HG03060 (cell line): ENCODE measurements at regions not wholly inside any gene's neighbourhood (a gene's known extent, or its start where the extent isn't known, plus 50 kb on each side); places are given as distances from the start of the nearest gene placed in this dataset.

Experiments used
- ATAC-seq: cut with Tn5 transposase; IDR thresholded peaks from one replicate; pipeline ENCODE4 v1.9.1; 2021; ENCODE audit warnings: low read depth, moderate number of reproducible peaks; ENCODE audit not compliant: unreplicated experiment

GRCh38 chr1:187854457-187854856, 1025.7 kb downstream of the PLA2G4A start:
- no peak for ATAC-seq

DNA sequence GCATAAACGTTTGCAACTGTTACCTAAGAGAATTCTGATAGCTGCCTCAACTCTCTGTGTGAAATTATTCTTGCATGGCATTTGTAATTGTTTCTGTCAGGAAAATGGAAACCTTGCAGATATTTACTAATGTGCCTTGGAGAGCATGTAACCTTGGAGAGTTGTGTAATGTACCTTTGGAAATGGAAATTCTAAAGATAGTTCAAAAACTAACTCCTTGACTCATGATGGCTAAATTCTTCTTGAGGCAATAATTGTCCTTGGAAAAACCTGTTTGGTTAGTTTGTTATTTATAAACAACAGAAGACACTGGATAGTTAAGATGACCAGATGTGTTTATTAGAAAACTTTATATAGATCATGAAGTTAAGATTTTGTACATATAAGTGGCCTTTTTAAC, 1033.8 kb downstream of the PLA2G4A start:
- no peak for ATAC-seq

DNA sequence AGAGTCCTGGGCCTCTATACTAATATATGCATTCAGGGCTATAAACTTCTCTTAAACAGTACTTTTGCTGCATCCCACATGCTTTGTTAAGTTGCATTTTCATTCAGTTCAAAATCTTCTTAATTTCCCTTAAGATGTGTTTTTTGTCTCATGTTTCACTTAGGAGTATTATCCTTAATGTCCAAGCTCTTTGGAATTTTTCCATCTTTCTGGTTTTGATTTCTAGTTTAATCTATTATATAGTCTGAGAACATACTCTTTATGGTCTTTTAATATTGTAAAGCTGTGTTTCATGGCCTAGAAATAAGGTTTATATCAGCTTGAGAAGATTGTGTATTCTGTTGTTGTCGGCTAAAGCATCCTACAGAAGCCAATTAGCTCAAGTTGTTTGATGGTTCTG, 1041.8 kb downstream of the PLA2G4A start:
- ATAC-seq: no peak

DNA sequence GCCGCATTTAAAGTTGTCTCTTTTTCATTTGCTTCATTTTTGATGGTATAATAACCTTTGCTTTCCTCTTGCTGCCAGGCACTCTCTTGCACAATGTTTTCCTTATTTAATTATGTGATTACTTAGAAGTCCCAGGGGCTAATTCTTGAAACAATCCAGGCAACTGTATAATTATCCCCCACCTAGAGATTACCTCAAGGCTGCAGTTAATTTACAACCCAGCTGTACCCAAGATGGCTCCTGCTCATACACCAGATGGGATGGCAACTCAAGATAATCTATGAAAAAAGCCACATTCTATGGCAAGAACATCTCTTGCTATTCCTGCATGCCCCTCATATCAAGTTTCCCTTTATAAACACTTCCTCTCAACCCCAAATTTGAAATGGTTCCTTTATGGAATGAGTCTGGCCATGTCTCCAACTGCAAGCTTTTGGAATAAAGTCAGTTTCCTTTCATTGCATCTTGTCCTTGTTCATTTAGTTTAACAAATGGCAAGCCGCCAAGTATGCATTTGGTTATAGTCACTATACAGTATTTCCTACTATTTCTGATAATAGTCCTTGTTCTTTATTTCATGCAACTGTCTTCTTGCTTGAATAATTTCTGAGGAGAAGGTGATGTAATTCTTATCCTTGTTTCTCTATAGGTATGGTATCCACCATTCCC, 1042.6 kb downstream of the PLA2G4A start:
- ATAC-seq: no peak

GRCh38 chr1:187872550-187872949, 1043.8 kb downstream of the PLA2G4A start:
- no peak for ATAC-seq

DNA sequence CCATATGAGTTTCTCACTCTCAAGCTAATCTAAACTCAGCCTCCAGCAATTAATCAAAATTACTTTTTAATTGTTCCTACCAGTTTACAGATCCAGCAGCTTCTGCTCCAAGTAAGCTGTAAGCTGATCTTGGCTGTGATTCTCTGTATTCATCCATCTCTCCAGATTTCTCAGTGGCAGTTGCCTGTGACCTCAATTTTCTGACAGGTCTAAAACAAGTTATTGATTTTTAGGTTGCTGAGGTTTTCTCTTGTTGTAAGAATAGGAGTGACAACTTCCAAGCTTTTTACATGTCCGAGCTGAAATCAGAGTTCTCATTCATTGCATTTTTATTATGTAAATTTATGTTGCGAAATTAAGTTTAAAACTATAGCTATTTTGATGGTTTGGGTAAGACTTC, 1044.4 kb downstream of the PLA2G4A start:
- ATAC-seq: no peak

DNA sequence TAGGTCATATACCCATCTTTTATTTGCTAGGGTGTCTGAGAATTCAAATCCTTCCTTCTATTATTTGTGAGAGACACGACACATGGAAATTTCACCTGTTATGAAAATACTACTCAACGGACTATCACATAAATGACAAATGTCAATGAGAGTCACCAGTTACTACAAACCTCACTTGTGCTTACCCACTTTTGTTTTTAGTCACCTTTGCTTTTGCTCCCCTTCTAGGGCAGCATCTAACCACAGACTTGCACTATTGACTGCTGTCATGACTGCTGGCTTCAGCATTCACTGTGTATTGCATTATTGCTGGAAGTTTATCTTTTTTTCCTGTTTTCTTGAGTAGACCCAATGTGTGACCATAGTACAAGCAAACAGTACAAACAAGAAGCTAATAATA, 1048.0 kb downstream of the PLA2G4A start:
- ATAC-seq: no peak

- ATAC-seq: no peak
Measured at GRCh38 chr1:187877220-187877619, 1048.5 kb downstream of the PLA2G4A start.

- no peak for ATAC-seq
Measured at GRCh38 chr1:187878883-187879282, 1050.1 kb downstream of the PLA2G4A start.

DNA sequence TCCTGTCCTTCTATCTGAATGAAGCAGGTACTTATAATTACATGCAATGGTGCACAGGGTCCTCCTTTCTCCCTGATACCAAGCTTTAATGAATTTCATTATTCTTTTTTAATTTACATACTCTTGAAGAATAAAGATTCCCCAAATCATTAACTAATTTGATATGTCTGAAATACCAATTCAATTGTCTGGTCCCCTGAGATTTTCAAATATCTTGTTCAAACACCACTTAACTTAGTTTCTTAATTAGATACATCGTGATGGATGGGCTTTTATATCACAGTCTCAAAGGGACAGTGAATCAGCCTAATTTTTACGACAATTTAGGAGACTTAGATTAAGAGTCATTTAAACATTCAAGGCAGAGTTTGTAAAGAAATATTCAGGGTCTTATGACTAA, 1054.6 kb downstream of the PLA2G4A start:
- ATAC-seq: no peak

- no peak for ATAC-seq
Measured at GRCh38 chr1:187891993-187892682, 1063.4 kb downstream of the PLA2G4A start.

GRCh38 chr1:187892683-187893039, 1063.9 kb downstream of the PLA2G4A start:
- ATAC-seq: no peak

DNA sequence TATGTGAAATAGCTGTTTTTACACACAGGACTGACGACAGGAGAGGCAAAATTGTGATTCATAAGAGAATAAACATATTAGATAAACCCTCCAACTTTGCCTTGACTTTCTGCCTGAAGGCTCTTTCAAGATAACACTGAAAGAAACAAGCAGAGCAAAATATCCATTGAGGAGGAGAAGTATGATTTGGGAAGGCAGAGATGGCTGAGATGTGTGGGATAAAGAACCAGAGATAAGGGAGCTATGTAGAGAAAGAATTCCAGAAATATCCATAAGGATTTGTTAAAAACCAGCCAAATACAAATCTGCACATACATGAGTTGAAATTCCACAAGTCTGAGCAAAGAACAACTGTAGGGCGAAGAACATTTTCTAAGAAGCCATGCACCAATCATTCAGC, 1064.7 kb downstream of the PLA2G4A start:
- ATAC-seq: no peak

- no peak for ATAC-seq
Measured at GRCh38 chr1:187894349-187894748, 1065.6 kb downstream of the PLA2G4A start.

DNA sequence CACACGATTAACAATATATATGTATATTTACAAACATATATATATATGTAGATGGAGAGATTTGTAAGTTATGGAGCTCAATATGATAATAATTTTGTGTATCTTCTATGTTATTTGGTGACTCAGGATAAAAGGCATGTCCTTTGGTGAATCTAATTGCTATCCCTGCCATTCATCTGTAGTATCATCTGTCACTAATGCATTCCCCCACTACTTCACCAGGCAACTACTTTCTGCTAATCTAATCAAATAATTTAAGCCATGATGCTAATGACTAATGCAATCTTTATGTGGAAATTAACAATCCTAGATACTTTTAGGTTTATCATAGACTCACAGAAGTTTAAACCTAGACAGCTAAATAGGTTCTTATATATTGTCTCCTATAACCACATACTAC, 1074.5 kb downstream of the PLA2G4A start:
- ATAC-seq: no peak

DNA sequence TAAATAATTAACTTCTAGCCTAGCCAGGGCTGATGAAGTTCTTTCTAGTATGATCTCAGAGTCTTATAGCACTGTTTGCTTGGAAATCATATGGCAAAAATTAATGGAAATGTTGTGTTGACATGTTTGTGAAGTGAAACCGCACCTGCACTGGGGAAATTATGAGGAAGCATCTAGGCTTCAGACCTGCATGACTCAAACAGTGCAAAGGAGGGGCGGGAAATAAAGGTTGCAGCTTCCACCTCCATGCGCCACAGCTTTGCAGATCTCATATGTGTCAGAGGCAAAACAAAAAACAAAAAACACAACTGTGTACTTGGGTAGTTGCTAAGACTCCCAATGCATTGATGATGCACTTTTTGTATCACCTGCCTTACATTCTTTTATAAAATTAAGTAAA, 1080.6 kb downstream of the PLA2G4A start:
- ATAC-seq: no peak

DNA sequence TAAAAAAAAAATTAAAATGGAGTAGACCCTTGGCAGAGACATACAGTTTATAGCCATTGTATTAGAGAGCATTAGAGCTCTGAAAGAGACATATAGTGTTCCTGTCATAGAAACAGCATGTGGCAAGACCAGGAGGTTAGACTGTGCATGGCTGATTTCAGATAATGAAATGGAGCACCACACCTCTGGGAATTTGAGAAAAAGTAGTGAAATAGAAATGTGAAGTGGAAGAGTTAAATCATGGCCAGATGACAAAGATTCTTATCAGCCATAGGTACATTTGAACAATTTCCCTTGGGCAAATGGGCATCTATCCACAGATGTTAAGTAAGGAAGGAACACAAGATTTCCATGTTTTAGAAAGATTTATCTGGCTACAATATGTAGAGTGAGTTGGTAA, 1083.1 kb downstream of the PLA2G4A start:
- no peak for ATAC-seq

GRCh38 chr1:187920976-187921375, 1092.2 kb downstream of the PLA2G4A start:
- ATAC-seq: no peak

DNA sequence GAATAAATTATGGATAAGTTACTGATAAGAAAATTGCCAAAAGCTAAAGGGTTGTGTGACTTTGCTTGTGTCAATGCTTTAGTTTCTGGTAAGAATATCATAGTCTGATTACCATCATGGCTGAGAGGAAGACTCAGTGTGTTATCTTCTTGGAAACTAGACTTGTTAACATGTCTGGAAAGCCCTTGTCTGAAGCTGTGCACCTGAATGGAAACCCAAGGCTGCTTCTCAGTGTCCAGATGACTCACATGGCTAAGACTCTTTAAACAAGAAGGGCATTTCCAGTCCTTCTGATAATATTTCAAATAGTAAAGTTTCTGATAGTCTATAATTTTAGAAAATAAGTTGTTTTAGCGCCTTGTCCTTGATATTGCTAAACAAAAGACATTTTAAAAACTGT, 1092.7 kb downstream of the PLA2G4A start:
- ATAC-seq: no peak

DNA sequence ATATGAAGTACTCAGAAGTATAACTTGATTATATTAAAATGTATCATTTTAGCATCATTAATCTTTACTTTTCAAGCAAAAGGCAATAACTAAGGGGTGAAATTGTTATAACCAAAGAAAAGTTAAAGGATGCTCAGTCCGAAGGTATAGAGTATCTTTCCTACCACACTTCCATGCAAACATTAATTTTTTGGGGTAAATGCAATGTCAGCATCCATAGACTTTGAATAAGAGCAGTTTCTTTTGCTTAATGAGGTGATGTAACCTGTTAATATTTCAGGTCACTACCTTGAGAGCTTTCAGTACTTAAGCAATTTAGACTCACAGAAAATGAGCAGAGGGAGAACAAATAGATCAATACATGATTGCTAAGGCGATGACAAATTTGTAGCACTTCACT, 1093.5 kb downstream of the PLA2G4A start:
- no peak for ATAC-seq

DNA sequence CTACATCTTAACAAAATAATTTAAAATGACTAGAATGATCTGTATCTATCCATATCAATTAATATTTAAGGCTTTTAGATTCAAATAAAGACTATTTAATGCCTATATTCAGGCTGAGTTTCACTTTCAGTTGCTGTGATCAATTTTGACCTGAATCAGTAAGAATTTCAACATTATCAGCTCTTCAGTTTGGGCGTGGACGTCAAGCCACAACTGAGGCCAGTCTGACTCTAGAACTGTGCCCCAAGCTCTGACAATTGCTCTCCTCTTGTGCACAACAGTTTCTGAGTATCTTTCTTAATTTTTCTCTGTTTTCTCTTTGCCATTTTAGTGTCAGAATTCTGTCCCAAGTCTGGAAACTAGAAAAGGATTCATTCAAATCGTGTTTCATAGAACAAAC, 1095.5 kb downstream of the PLA2G4A start:
- ATAC-seq: no peak

DNA sequence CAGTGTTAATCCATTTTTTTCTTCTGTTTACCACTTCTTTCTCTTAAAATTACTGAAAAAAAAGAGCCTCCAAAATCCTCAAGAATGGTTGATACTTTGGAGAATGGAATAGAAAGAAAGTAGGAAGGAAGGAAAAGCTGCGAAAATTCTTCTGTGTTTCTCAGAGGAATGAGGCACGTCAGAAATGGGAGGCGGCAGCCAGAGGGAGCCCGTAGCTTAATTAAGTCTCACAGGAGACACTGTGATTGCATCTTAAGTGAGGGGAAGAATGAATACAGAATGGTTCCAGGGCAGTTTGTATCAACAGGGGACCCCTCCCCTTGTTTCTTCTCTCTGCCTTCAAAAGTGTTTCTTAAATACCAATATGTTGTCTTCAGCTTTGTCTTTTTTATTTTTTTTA, 1099.5 kb downstream of the PLA2G4A start:
- peak; percentile 75 for ATAC-seq

DNA sequence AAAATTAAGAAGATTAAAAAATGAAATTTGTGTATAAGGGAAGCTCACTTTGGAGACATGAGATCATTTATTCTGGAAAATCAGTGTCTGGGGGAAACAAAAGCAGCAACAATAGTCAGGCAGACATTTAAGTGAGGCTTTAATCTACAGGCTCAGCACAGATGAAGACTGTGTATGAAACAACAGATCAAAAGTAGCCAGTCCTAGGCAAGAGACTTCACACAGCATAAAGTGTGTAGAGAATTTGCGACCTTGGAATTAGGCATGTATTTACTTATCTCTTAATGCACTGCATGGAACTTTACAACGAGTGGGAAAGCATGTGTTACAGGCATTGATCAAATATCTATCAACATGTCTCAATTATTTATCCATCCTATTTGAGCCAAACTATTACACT, 1099.9 kb downstream of the PLA2G4A start:
- no peak for ATAC-seq
